GM23248 (cell line): ENCODE measurements at regions not wholly inside any gene's neighbourhood (a gene's known extent, or its start where the extent isn't known, plus 50 kb on each side); places are given as distances from the start of the nearest gene placed in this dataset.

Source experiments
- DNase-seq: peaks from one replicate; pipeline ENCODE4 v3.0.0-alpha.2; 2015
- H2AFZ ChIP-seq: fragments of 200-600 bp; sonication (generic); 2 replicates; pipeline ENCODE4 v1.6.1; 2016; ENCODE audit warnings: antibody characterized with exemption
- H3F3A ChIP-seq: fragments of 200-600 bp; sonication (generic); 2 replicates; pipeline ENCODE4 v1.6.1; 2016; ENCODE audit warnings: mild to moderate bottlenecking, antibody characterized with exemption, mixed run types; ENCODE audit not compliant: insufficient read depth
- H3K27ac ChIP-seq: fragments of 200-600 bp; sonication (generic); 2 replicates; pipeline ENCODE4 v1.5.1; 2016; ENCODE audit warnings: mild to moderate bottlenecking
- H3K27me3 ChIP-seq: fragments of 200-600 bp; sonication (generic); replicated peaks from 2 replicates; pipeline ENCODE4 v1.6.1; 2016; ENCODE audit warnings: mild to moderate bottlenecking; ENCODE audit not compliant: insufficient read depth
- H3K36me3 ChIP-seq: fragments of 200-600 bp; sonication (generic); 2 replicates; pipeline ENCODE4 v1.6.1; 2016; ENCODE audit warnings: low read depth, mild to moderate bottlenecking
- H3K4me1 ChIP-seq: fragments of 200-600 bp; sonication (generic); 2 replicates; pipeline ENCODE4 v1.6.1; 2016; ENCODE audit warnings: mild to moderate bottlenecking; ENCODE audit not compliant: insufficient read depth
- H3K4me2 ChIP-seq: fragments of 200-600 bp; sonication (generic); one replicate; pipeline ENCODE4 v1.6.1; 2016; ENCODE audit warnings: mild to moderate bottlenecking; ENCODE audit not compliant: unreplicated experiment
- H3K4me3 ChIP-seq: fragments of 200-600 bp; sonication (generic); 2 replicates; pipeline ENCODE4 v1.5.1; 2016; ENCODE audit warnings: mild to moderate bottlenecking
- H3K79me2 ChIP-seq: fragments of 200-600 bp; sonication (generic); 2 replicates; pipeline ENCODE4 v1.6.1; 2016; ENCODE audit warnings: mild to moderate bottlenecking; ENCODE audit not compliant: insufficient read depth
- H3K9ac ChIP-seq: fragments of 200-600 bp; sonication (generic); 2 replicates; pipeline ENCODE4 v1.6.1; 2016; ENCODE audit warnings: mild to moderate bottlenecking
- H3K9me2 ChIP-seq: fragments of 200-600 bp; sonication (generic); 2 replicates; pipeline ENCODE4 v1.6.1; 2016; ENCODE audit warnings: mixed run types, mild to moderate bottlenecking, moderate library complexity; ENCODE audit not compliant: insufficient read depth
- H3K9me3 ChIP-seq: fragments of 200-600 bp; sonication (generic); one replicate; pipeline ENCODE4 v1.6.1; 2017; ENCODE audit warnings: low read depth
- H4K20me1 ChIP-seq: fragments of 200-600 bp; sonication (generic); 2 replicates; pipeline ENCODE4 v1.6.0; 2016; ENCODE audit not compliant: insufficient read depth
- EZH2 ChIP-seq: fragments of 200-600 bp; sonication (generic); IDR thresholded peaks from 2 replicates; pipeline ENCODE4 v1.6.1; 2018; ENCODE audit warnings: antibody characterized with exemption, mild to moderate bottlenecking; ENCODE audit not compliant: insufficient read depth, poor library complexity, severe bottlenecking
- EZH2phosphoT487 ChIP-seq: fragments of 200-600 bp; sonication (generic); IDR thresholded peaks from 2 replicates; pipeline ENCODE4 v1.6.1; 2018; ENCODE audit warnings: antibody characterized with exemption, moderate library complexity, mild to moderate bottlenecking, low read depth; ENCODE audit not compliant: insufficient read depth
- WGBS, 2 experiments: methylation state at CpG; one replicate each; pipeline ENCODE4 v1.1.6; 2015 to 2017; ENCODE audit warnings: low lambda C conversion rate in 2 of 2, low coverage in 1 of 2; ENCODE audit errors: missing lambda C conversion rate in 2 of 2; 5-methylcytosine and 5-hydroxymethylcytosine counted together
- in situ Hi-C: fragments of 300-500 bp; cut with MboI; formaldehyde crosslinking; loops from 2 replicates; pipeline ENCODE4 v1.15.0; 2020

- Histone ChIP-seq H3K4me3 (no peak overlapping the region), H3K27me3 (no peaks in the 10 kb centered on the region), H3K4me2 (peak overlapping the region; percentile 59), H3F3A (peaks cover 48% of the 10 kb centered on the region), H4K20me1 (no peaks in the 10 kb centered on the region), H3K79me2 (no peaks in the 10 kb centered on the region), H3K9ac (peak overlapping the region; percentile 59), H2AFZ (no peak overlapping the region), H3K9me2 (peaks cover 3% of the 10 kb centered on the region; the same call in 1 of the 2 replicates), H3K4me1 (peaks cover 46% of the 10 kb centered on the region), H3K27ac (peak overlapping the region; percentile 99), H3K36me3 (no peaks in the 10 kb centered on the region), H3K9me3 (no peaks in the 10 kb centered on the region)
- in situ Hi-C loops = no loop called here
- DNase-seq = no peak
- TF ChIP-seq EZH2phosphoT487 (no peak), EZH2 (no peak)
- 100% methylated on average over 1 of the region's 1 CpG for WGBS, 2 experiments
Observed at GRCh38 chr2:217694291-217694690, 308.5 kb downstream of the TNS1 start.

- DNase-seq = no peak
- peak overlapping the region; percentile 99 for H3K27ac ChIP-seq
- H3K4me3 ChIP-seq = no peak overlapping the region
- 90 to 98% methylated on average over 1 of the region's 1 CpG for whole genome bisulfite sequencing, 2 experiments
- no peaks in the 10 kb centered on the region for H3K79me2 ChIP-seq
- no peak for TF ChIP-seq EZH2phosphoT487
- no peak for TF ChIP-seq EZH2
- no peak overlapping the region for H2AFZ ChIP-seq
- H3K9ac ChIP-seq = no peak overlapping the region
- H3K36me3 ChIP-seq = no peaks in the 10 kb centered on the region
- in situ Hi-C loops = no loop called here
- H3K9me2 ChIP-seq = peaks cover 3% of the 10 kb centered on the region; the same call in 1 of the 2 replicates
- peaks cover 46% of the 10 kb centered on the region for H3K4me1 ChIP-seq
- H3K9me3 ChIP-seq = no peaks in the 10 kb centered on the region
- H3K27me3 ChIP-seq = no peaks in the 10 kb centered on the region
- no peak overlapping the region for H3K4me2 ChIP-seq
- H4K20me1 ChIP-seq = no peaks in the 10 kb centered on the region
- peaks cover 48% of the 10 kb centered on the region for H3F3A ChIP-seq
Observed at GRCh38 chr2:217693363-217693762, 309.4 kb downstream of the TNS1 start.

- peak overlapping the region; percentile 99 for H3K27ac ChIP-seq
- peak overlapping the region; percentile 47 for H3K9ac ChIP-seq
- TF ChIP-seq EZH2 = no peak
- no peak for TF ChIP-seq EZH2phosphoT487
- no peak overlapping the region for H3K4me3 ChIP-seq
- no peaks in the 10 kb centered on the region for H4K20me1 ChIP-seq
- peak overlapping the region; percentile 51 for H3K4me2 ChIP-seq
- H3K36me3 ChIP-seq = no peaks in the 10 kb centered on the region
- in situ Hi-C loops = no loop called here
- no peaks in the 10 kb centered on the region for H3K9me3 ChIP-seq
- WGBS, 2 experiments = 27% methylated on average over 7 of the region's 7 CpGs
- DNase-seq = peak; percentile 91
- H3K27me3 ChIP-seq = no peaks in the 10 kb centered on the region
- H3K9me2 ChIP-seq = peaks cover 3% of the 10 kb centered on the region; the same call in 1 of the 2 replicates
- no peaks in the 10 kb centered on the region for H3K79me2 ChIP-seq
- peaks cover 48% of the 10 kb centered on the region for H3F3A ChIP-seq
- H2AFZ ChIP-seq = no peak overlapping the region; the same call in 1 of the 2 replicates
- peaks cover 46% of the 10 kb centered on the region for H3K4me1 ChIP-seq
Observed at GRCh38 chr2:217691920-217692666, 310.7 kb downstream of the TNS1 start.

- Histone ChIP-seq H3F3A (peaks cover 48% of the 10 kb centered on the region), H3K4me1 (peaks cover 47% of the 10 kb centered on the region), H3K4me2 (no peak overlapping the region), H3K9ac (no peak overlapping the region), H3K9me2 (peaks cover 3% of the 10 kb centered on the region; the same call in 1 of the 2 replicates), H3K36me3 (no peaks in the 10 kb centered on the region), H3K4me3 (no peak overlapping the region), H3K27ac (peak overlapping the region; percentile 99), H3K79me2 (no peaks in the 10 kb centered on the region), H2AFZ (no peak overlapping the region), H4K20me1 (no peaks in the 10 kb centered on the region), H3K27me3 (no peaks in the 10 kb centered on the region), H3K9me3 (no peaks in the 10 kb centered on the region)
- in situ Hi-C loops = no loop called here
- no peak for TF ChIP-seq EZH2
- WGBS, 2 experiments = 55 to 64% methylated on average over 3 of the region's 3 CpGs
- DNase-seq = no peak
Observed at GRCh38 chr2:217691516-217691915, 311.3 kb downstream of the TNS1 start.
